ENCODE measurements at regions not wholly inside any gene's neighbourhood (a gene's known extent, or its start where the extent isn't known, plus 50 kb on each side); places are given as distances from the start of the nearest gene placed in this dataset.

- TF ChIP-seq SIN3B (IDR thresholded peaks at IDR 0.05; ENCODE audit: low read depth) (no peak), PURB (CRISPR knock-in tag; IDR thresholded peaks at IDR 0.05; ENCODE audit: low read depth) (no peak), E2F5 (CRISPR knock-in tag; IDR thresholded peaks at IDR 0.05) (no peak), E4F1 (CRISPR knock-in tag; IDR thresholded peaks at IDR 0.05; ENCODE audit: borderline replicate concordance) (no peak), HSF4 (CRISPR knock-in tag; IDR thresholded peaks at IDR 0.05; ENCODE audit: borderline replicate concordance) (no peak), U2AF2 (optimal IDR thresholded peaks at IDR 0.05; ENCODE audit: low read depth, low read length) (no peak), ZNF121 (CRISPR knock-in tag; conservative IDR thresholded peaks at IDR 0.05) (no peak), JUN (IDR thresholded peaks at IDR 0.05; ENCODE audit: borderline replicate concordance, low read depth, low read length) (no peak), JUN (CRISPR knock-in tag; IDR thresholded peaks at IDR 0.05; ENCODE audit: borderline replicate concordance) (no peak)
These were observed 216.9 kb upstream of the S100G start for GRCh38 chrX:16433021-16433420.
